ENCODE measurements at regions not wholly inside any gene's neighbourhood (a gene's known extent, or its start where the extent isn't known, plus 50 kb on each side); places are given as distances from the start of the nearest gene placed in this dataset.
A peak's percentile ranks its signal among the peaks of the same experiment; 100 is the strongest.
"Not testable (repeated sequence)": the region's sequence is repeated elsewhere in the genome, so short reads cannot be mapped to it uniquely, and the experiment has no call there.

DNA sequence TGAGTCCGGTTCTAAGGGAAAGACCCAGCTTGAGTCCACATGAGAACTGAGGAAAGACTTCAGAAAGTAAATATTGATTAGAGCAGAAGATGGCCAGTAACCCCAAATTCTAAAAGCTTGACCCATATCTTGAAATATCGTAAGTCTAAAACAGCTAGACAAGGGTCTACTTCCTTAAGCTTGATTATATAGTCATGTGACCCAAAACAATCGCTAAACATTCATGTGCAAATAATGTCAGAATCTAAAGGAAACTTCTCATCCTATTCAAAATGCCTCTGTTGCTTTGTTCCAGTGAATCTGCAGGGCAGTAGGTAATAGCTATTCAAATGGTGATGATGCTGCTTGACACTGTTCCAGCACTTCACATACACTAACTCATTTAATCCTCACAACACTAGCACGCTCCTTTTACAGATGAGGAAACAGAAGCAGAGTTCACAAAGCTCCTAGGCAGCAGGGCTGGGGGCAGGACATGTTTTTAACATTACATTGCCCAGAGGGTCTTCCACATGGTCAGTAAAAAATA lies 52.6 kb downstream of the TCF20 start:
- no peak for DNase-seq (ENCODE audit: low read depth)

DNA sequence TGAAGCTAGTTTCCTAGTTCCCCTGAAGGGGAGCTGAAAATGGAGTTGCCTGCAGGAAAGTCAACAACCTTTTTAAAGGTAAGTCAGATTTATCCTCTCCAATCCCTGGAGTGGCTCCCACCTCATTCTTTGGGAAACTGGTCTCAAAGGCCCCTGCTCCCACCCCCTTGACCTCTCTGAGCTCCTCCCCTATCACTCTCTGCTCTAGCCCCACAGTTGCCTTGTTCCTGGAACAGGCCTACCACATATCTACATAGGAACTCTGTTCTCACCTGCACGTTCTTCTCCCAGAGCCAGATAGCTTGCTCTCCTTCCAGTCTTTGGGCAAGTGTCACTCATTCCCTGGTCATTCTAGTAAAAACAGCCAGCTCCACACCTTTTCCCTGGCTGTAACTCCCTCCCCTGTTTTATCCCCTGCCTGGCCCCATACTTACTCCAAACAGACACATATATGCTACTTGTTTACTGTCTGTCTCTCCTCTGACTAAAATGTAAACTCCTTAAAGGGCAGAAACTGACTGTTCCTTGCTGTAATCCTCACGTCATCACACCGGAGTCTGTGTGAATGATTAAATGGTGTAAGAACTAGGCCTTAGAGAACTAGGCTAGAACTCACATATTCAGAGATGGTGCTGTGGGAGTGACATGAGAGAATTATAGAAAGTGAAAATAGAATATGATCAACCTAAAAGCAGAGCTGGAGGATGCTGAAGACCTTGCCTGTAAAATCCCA lies 53.3 kb downstream of the TCF20 start:
- DNase-seq (ENCODE audit: low read depth) = no peak

DNA sequence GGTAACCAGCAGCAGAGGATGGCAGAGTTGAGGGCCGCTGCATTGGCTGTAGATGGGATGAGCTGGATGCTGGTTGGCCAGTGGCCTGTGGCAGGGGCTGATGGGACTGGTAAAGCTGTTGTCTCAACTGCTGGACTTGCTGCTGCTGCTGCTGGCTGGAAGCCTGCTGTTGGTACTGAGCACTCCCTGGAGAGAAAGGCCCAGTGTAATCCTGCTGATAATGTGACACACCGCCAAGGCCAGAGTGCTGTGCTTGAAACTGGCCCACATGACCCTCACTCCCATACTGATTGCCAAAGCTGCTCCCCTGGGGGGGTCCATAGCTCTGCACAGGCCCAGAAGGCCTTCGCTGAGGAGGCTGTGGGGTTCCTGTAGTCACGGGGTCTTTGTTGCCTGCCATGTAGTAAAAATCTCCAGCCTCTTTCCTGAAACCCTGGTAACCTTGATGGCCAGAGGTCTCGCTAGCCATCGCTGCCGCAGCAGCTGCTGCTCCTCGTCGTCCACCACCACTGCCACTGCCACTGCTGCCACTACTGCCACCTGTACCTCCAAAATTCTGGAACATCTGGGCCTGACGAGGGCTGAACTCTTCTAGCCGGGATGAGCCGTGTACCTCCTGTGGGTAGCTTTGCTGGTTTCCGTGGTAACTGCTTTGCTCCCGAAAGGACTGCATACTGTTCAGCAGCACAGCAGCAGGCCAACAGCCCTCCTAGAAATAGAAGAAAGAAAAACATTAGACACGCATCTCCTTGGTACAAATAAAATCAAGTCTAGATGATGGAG lies 55.6 kb downstream of the TCF20 start:
- DNase-seq (ENCODE audit: low read depth) = no peak

DNA sequence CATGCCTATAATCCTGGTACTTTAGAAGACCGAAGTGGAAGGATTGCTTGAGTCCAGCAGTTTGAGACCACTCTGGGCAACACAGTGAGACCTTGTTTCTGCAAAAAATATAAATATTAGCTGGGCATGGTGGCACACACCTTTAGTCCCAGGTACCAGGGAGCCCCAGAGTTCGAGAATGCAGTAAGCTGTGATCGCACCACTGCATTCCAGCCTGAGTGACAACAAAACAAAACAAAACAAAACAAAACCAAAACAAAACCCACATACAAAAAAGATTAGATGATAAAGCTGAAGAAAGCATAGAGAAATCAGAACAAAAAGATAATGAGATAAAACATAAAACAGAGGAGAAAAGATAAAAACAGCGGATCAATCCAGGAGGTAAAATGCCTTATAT lies 62.1 kb downstream of the TCF20 start:
- no peak for DNase-seq (ENCODE audit: low read depth)

DNA sequence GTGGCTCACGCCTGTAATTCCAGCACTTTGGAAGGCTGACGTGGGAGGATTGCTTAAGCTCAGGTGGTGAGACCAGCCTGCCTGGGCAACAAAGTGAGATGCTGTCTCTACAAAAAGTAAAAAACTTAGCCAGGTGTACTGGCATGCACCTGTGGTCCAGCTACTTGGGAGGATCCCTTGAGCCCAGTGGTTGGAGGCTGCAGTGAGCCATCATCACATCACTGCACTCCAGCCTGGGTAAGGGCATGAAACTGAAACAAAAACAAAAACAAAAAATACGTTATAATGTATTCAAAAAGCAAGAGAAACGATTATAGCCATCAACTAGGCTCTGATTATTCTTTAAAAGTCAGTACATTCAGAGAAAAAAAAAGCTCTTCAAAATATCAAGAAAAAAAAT lies 62.5 kb downstream of the TCF20 start:
- DNase-seq (ENCODE audit: low read depth) = no peak

DNA sequence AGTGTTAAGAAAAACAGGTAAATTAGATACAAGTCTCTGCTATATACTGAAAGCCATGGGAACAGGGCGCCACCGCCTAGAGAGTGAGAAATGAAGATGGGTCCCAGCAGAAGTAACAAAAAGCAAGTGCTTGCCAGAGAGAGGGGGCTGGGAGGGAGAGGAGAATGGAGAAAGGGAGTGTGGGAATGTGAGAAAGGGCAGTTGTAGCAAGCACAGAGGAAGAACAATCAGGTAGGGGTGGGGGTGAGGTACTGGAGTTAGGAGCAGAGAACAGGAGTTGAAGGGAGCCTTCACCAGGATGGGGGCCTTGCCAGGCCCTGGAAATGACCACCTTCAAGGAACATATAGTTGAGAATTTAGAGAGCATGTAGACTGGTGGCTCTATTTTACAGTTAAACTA lies 66.8 kb downstream of the TCF20 start:
- no peak for DNase-seq (ENCODE audit: low read depth)

GRCh38 chr22:42202669-42203068 lies 67.8 kb downstream of the TCF20 start:
- DNase-seq (ENCODE audit: low read depth) = peak; percentile 46

- no peak for DNase-seq (ENCODE audit: low read depth)
These were observed 68.4 kb downstream of the TCF20 start for GRCh38 chr22:42202048-42202447.

- DNase-seq (ENCODE audit: low read depth) = no peak
These were observed 68.4 kb upstream of the CYP2D6 start for GRCh38 chr22:42199025-42199424.

DNA sequence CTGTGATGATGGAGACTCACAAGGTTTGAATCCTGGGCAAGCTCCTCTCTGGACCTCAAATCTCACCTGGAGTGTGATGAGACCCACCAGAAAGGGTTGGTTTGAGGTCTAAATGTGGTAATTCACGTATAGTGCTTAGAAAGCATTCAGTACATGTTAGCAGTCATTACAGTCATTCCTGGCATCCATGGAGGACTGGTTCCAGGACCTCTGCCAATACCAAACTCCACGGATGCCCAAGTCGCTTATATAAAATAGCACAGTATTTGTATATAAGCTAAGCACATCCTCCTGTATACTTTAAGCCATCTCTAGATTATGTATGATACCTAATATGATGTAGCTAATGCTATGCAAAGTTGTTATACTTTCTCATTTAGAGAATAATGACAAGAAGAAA lies 67.6 kb upstream of the CYP2D6 start:
- no peak for DNase-seq (ENCODE audit: low read depth)

- DNase-seq (ENCODE audit: low read depth) = no peak
These were observed 65.8 kb upstream of the CYP2D6 start for GRCh38 chr22:42196454-42196853.

DNA sequence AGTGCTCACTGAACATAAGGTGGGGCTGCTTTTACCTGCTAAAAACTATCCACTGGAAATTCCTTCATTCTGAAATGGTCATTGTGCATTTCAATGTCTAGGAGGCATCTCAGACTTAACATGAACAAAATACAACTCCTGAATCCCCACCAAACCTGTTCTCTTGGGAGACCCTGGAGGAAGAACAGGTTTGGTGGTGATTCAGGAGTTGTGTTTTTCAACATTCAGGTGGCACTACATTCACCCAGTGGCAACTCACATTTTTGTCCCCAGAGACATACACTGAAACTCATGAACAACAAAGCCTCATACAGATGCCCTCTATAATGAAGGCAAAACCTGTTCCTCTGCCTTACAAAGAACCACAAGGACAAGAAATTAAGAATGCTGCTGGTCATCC lies 64.3 kb upstream of the CYP2D6 start:
- DNase-seq (ENCODE audit: low read depth) = no peak

DNA sequence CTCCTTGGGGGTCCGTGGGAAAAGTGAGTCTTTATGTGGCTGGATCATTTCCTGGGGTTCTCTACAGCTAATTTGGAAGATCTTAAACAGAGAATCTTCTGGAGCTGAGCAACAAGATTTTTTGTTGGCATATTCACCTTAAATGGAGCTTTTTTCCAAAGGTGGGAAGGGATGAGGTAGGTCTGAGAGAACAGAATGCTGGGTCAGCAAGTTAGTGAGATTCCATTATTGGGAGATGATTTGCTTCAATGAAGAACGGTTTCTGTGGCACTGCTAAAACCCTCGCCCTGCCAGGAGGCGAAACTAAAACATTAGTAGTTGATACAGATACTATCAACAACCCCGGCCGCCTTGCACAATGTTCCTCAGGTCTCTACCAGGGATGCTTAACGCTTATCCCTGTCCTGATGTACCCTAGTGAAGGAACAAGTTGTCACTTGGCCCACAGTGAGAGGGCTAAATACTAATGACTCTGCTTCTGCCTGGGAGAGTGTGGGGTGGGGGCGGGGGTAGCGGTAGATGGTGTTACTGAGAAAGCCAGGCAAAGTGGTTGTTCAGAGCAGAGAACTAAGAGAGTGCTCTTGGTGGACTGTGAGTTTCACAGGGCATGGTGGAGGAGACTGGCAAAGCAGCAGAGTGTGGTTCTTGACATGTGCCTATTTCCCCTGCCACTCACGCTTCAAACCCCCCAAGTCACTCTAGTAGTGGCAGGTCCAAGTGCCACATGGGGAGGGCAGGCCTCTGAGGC lies 63.7 kb upstream of the CYP2D6 start:
- no peak for DNase-seq (ENCODE audit: low read depth)

- no peak for DNase-seq (ENCODE audit: low read depth)
These were observed 61.9 kb upstream of the CYP2D6 start for GRCh38 chr22:42192547-42192946.

- peak; percentile 41 for DNase-seq (ENCODE audit: low read depth)
These were observed 59.7 kb upstream of the CYP2D6 start for GRCh38 chr22:42190274-42190673.

- no peak for DNase-seq (ENCODE audit: low read depth)
These were observed 59.2 kb upstream of the CYP2D6 start for GRCh38 chr22:42189761-42190160.

GRCh38 chr22:42188808-42189447 lies 58.3 kb upstream of the CYP2D6 start:
- DNase-seq (ENCODE audit: low read depth) = peak; percentile 73

- DNase-seq (ENCODE audit: low read depth) = no peak
These were observed 57.0 kb upstream of the CYP2D6 start for GRCh38 chr22:42187646-42188045.

DNA sequence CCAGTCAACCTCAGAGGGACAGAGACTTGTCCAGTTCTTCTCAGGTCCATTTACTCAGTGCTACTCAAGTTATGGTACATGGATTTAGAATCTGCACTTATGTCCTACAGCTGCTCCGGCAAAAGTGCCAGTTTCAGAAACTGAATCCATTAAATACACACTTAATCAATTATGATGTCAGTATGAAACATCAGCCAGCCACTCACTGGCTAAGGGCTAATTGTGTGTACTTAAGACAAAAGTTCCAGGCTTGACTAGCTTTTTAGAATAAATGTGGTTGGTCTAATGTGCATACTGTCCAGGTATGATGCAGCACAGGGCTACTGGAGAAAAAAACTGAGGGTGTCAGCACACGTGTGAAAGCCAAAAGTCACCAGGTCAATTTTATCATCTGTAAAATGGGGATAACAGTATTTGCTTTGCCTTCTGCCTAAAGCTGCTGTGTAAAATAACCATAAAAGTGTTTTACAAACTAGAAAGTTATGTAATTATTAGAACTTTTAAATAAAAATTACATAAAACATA lies 55.4 kb upstream of the CYP2D6 start:
- DNase-seq (ENCODE audit: low read depth) = no peak

- peak; percentile 30 for DNase-seq (ENCODE audit: low read depth)
These were observed 54.2 kb upstream of the CYP2D6 start for GRCh38 chr22:42184852-42185251.

- DNase-seq (ENCODE audit: low read depth) = not testable (repeated sequence)
These were observed 53.0 kb upstream of the CYP2D6 start for GRCh38 chr22:42183461-42184059.

Data from ELR (cell line).